HG02623 (cell line): ENCODE measurements at regions not wholly inside any gene's neighbourhood (a gene's known extent, or its start where the extent isn't known, plus 50 kb on each side); places are given as distances from the start of the nearest gene placed in this dataset.

Source experiments
- ATAC-seq: cut with Tn5 transposase; IDR thresholded peaks from one replicate; pipeline ENCODE4 v1.9.1; 2021; ENCODE audit warnings: moderate library complexity; ENCODE audit not compliant: unreplicated experiment

DNA sequence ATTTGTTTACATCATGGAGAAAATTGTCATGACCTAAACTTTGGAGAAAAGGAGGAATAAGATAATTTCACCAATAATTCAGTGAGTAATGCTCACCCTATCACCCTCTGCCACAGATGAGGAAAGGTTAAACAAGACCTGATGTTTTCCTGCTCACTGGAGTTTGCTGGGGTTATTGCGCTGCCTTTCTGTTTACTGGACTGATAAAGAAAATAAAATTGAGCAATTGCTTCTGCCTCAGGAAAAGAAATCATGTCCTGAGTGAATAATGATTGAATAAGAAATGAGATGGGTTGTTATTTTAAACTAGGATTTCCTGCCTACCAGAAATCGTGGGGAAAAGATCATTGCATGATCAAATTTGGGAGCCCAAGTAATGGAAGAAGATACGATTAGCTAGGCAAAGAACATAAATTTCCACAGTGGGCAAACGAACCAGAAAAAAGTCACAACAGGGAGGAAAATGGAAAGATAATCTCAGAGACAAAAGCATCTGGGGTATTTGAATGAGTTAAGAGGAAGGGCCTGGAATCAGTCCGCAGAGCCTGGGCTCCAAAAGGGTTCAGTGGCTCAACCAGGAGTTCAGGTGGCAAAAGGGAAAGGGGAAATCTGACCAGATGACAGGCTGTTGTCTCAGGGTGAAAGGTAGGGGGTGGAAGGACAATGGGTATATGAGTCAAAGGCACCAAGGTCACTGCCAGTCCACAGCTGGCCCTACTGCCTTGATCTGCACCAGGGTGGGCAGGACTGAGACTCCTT, 146.8 kb downstream of the FAM43A start:
- no peak for ATAC-seq

GRCh38 chr3:194833114-194833910, 147.6 kb downstream of the FAM43A start:
- ATAC-seq = no peak

GRCh38 chr3:194836661-194837060, 151.0 kb downstream of the FAM43A start:
- no peak for ATAC-seq

DNA sequence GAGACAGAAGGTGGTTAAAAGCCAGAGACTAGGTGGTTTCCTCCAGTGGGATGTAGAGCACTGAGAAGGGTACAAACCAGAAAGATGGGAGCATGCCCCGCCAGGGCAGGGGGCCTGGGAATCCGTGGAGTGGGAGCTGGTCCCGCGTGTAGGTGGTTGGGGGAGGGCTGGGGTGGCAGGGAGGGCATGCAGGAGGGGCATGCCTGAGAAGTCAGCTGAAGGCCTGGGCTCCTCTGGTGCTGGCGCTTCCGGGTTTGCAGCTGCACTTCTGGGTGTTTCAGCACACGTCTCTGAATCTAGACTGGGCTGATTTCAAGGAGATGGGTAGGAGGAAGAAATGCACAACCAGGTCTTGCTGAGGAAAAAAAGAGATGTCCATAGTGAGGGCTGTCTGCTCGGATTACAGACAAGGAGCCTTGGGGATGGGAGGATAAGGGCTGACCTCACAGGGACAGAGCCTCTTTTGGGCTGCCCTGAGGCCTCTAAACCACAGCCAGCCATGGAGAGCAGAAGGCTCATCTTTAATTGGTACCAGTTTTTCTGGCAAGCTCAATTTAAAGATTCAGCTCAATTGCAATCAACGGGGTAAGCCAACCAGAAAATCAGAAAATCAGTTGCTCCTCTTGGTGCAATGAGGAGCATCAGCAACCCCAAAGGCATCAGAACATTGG, 151.9 kb downstream of the FAM43A start:
- no peak for ATAC-seq

GRCh38 chr3:194838236-194838635, 152.6 kb downstream of the FAM43A start:
- ATAC-seq = no peak

- no peak for ATAC-seq
Observed at GRCh38 chr3:194840661-194841514, 155.2 kb downstream of the FAM43A start.

DNA sequence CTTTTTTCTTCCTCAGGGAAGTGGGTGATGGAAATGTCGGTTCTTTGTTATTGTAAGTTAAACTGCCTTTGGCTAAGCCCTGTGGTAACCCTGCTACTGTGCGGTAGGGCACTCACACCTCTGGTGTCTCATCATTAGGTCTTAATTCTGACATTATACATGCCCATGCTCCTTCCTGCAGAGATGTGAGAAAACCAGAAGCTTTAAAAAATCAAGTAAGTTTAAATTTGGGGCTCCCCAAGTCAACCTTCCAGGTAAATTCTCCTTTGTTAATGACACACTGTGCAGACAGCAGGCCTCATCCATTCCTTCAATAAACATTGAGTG, 155.8 kb downstream of the FAM43A start:
- no peak for ATAC-seq

DNA sequence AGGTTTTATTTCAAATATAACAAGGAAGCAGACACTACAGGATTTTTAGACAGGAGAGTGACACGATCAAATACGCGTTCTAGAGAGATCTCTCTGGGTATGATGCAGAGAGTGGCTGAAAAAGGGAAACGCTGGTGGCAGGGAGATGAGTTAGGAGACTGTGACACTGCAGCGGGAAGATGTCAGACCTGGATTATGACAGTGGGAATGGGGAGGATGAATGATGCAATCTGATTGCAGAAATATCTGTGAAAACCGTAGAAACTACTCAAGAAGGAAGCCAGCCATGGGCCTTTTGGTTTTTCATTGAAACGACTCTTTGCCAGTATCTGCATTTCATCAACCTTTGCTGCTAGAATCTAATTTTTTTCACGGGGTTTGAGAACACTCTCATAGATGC, 157.9 kb downstream of the FAM43A start:
- ATAC-seq = no peak

DNA sequence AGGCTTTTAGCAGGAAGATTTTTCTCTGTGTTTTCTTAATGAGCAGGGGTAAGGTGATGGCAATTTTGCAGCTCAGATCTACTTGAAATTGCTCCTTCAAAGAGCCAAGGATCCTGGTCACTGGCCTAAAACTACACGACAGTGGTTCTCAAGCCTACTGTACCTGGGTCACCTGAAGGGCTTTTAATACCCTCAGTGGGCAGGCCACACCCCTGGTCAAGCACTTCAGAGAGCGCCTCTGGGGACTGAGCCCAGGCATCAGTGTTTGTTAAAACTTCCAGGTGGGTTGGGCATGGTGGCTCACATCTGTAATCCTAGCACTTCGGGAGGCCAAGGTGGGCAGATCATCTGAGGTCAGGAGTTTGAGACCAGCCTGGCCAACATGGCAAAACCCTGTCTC, 158.4 kb downstream of the FAM43A start:
- no peak for ATAC-seq

GRCh38 chr3:194849166-194849875, 163.6 kb downstream of the FAM43A start:
- no peak for ATAC-seq

GRCh38 chr3:194851254-194851653, 165.6 kb downstream of the FAM43A start:
- no peak for ATAC-seq

- ATAC-seq = no peak
Observed at GRCh38 chr3:194851941-194852340, 166.3 kb downstream of the FAM43A start.

DNA sequence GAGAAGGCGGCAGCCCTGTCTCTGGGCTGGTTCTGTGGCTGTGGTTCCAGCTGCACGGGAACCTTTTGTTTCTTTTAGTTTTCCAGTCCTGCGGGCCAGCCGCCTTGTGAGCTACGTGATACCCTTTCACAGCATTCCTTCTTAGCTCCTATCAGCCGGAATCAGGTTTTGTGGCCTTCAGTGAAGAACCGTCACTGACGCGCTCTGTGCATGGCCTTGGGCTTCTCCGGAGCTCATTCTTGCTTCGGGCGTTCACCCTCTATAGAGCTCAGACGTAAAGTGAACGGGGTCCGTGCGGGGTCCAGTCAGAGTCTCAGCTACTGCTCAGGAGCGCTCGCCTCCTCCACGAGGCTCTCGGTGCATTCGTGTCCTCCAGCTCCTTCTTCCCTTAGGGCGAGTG, 166.7 kb downstream of the FAM43A start:
- no peak for ATAC-seq

DNA sequence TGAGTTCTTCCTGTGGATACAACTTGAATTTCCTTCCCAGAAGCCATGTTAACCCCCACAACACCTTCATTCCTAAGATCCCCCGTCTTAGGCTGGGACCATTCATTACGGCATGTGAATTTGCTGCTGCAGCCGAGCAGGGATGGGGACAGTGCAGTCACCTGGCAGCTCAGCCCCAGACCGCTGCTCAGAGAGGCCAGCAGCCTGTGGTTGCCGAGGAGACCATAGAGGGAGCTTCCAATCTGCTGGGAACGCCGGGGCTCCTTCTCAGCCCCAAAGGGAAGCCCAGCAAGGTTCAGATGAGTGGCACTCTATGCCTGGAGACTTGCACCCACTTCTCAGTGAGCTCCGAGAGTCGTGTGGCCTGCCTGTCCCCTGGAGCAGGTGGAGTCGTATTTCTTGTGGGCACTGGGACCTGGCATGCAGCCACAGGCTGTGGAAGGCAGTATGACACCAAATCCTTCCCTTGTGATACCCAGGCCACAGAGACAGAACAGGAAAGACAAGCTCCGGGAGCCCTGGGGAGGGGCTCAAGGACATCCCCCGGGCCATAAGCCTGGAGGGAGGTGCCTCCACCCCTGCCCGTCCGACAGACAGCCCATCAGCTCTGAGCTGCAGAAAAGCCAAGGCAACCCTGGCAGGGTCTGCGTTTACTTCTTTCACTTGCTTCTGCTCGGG, 167.3 kb downstream of the FAM43A start:
- ATAC-seq = no peak

GRCh38 chr3:194854206-194854605, 168.5 kb downstream of the FAM43A start:
- no peak for ATAC-seq

DNA sequence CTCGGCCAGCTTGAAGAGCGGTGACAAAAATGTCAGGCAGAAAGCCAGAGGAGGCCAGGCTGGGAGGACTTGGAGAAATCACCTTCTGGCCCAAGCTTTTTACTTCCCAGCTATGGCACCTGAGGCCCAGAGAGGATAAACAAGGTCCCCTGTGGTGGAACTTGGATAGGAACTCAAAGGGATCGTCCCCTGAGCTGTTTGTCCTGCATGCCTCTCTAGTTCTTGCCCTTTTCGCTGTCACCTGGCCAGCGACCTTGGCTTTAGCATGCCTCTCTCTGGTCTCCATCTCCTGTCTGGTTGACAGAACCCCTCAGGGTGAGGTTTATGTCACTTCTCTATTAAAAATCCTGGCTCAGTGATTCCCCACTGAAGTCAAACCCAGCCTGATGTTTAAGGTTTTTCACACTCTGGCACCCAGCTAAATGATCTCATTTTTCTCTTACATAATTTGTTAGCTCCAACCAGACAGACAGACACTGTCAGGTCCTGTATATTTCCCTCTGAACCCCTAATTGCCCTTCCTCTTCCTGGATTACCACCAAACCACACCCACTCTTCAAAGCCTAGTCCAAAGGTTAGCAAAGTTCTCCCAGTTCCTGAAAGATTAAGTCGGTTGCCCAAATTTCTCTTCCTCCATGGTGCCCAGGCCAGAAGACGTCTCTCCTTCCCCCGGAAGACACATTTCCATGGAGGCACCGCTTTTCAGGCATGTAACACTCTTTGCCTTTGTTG, 169.1 kb downstream of the FAM43A start:
- no peak for ATAC-seq

GRCh38 chr3:194856296-194856695, 170.6 kb downstream of the FAM43A start:
- ATAC-seq = no peak

- ATAC-seq = no peak
Observed at GRCh38 chr3:194857469-194858113, 171.9 kb downstream of the FAM43A start.

GRCh38 chr3:194858382-194858781, 172.7 kb downstream of the FAM43A start:
- no peak for ATAC-seq
